IMR-90 (cell line): ENCODE measurements at regions not wholly inside any gene's neighbourhood (a gene's known extent, or its start where the extent isn't known, plus 50 kb on each side); places are given as distances from the start of the nearest gene placed in this dataset.

ENCODE experiments used
- ATAC-seq: fragments of 200-7000 bp; cut with Tn5 transposase; 2 replicates; pipeline ENCODE4 v1.9.1; 2020; ENCODE audit warnings: low read depth, mild to moderate bottlenecking, moderate library complexity
- BruUV-seq: library from RNA; stranded (reverse); fragments of 400-500 nt; replicated peaks from 2 replicates; lab custom pipeline; 2021; lab: Mats Ljungman, UMichigan
- CTCF ChIA-PET: fragments of 300-600 bp; formaldehyde crosslinking; extraction: SDS; loops from one replicate; lab custom pipeline; 2021; ENCODE audit warnings: antibody characterized with exemption; lab: Yijun Ruan, JAX
- POLR2A ChIA-PET: fragments of 300-600 bp; sonication (Branson Sonifier 250); formaldehyde crosslinking; loops from one replicate; lab custom pipeline; 2022; ENCODE audit warnings: antibody characterized with exemption; ENCODE audit not compliant: unreplicated experiment; lab: Charles Lee
- DNase-seq: peaks from one replicate; pipeline ENCODE4 v3.0.0; 2013
- H2AFZ ChIP-seq: replicated peaks from 2 replicates; pipeline ENCODE3; 2013; ENCODE audit warnings: low read length, mild to moderate bottlenecking; ENCODE audit not compliant: poor library complexity
- H2AK5ac ChIP-seq: 2 replicates; pipeline ENCODE4 v1.6.1; 2013; ENCODE audit warnings: low read depth, low read length, inconsistent platforms
- H2AK9ac ChIP-seq: replicated peaks from 2 replicates; pipeline ENCODE3; 2013; ENCODE audit warnings: mild to moderate bottlenecking, low read depth, low read length, moderate library complexity; ENCODE audit not compliant: poor library complexity
- H2BK120ac ChIP-seq: 2 replicates; pipeline ENCODE4 v1.6.1; 2013; ENCODE audit warnings: low read depth, low read length, inconsistent platforms
- H2BK15ac ChIP-seq: 3 replicates; pipeline ENCODE4 v1.6.1; 2013; ENCODE audit warnings: low read depth, low read length, inconsistent platforms
- H2BK20ac ChIP-seq: 2 replicates; pipeline ENCODE4 v1.6.1; 2013; ENCODE audit warnings: low read depth, mild to moderate bottlenecking, inconsistent platforms, low read length, moderate library complexity
- H2BK5ac ChIP-seq: 2 replicates; pipeline ENCODE4 v1.6.1; 2013; ENCODE audit warnings: mild to moderate bottlenecking, low read depth, low read length, inconsistent platforms; ENCODE audit not compliant: poor library complexity, severe bottlenecking
- H3K14ac ChIP-seq: replicated peaks from 2 replicates; pipeline ENCODE4 v1.6.1; 2013; ENCODE audit warnings: low read depth, low read length, inconsistent platforms
- H3K18ac ChIP-seq: 2 replicates; pipeline ENCODE4 v1.6.1; 2013; ENCODE audit warnings: low read depth, low read length, control low read depth
- H3K23ac ChIP-seq: 2 replicates; pipeline ENCODE4 v1.6.1; 2013; ENCODE audit warnings: low read depth, low read length, inconsistent platforms
- H3K27ac ChIP-seq: 2 replicates; pipeline ENCODE4 v1.5.1; 2013; ENCODE audit warnings: mild to moderate bottlenecking, control low read depth, low read length; ENCODE audit not compliant: insufficient read depth
- H3K27me3 ChIP-seq: 2 replicates; pipeline ENCODE4 v1.6.1; 2013; ENCODE audit warnings: low read length; ENCODE audit not compliant: control insufficient read depth, insufficient read depth
- H3K36me3 ChIP-seq: 2 replicates; pipeline ENCODE4 v1.6.1; 2013; ENCODE audit warnings: low read length, mixed read lengths; ENCODE audit not compliant: control insufficient read depth, insufficient read depth
- H3K4ac ChIP-seq: 2 replicates; pipeline ENCODE4 v1.6.1; 2013; ENCODE audit warnings: low read depth, low read length, inconsistent platforms
- H3K4me1 ChIP-seq: 2 replicates; pipeline ENCODE4 v1.6.1; 2013; ENCODE audit warnings: low read length, mixed read lengths; ENCODE audit not compliant: control insufficient read depth, insufficient read depth
- H3K4me2 ChIP-seq: 2 replicates; pipeline ENCODE4 v1.6.1; 2013; ENCODE audit warnings: low read depth, mild to moderate bottlenecking, control low read depth, low read length, moderate library complexity
- H3K4me3 ChIP-seq: 2 replicates; pipeline ENCODE4 v1.5.1; 2013; ENCODE audit warnings: low read depth, mild to moderate bottlenecking, control low read depth, low read length, moderate library complexity; ENCODE audit not compliant: insufficient read depth
- H3K56ac ChIP-seq: 2 replicates; pipeline ENCODE4 v1.6.1; 2013; ENCODE audit warnings: low read length, inconsistent platforms; ENCODE audit not compliant: insufficient read depth; ENCODE audit errors: extremely low read depth
- H3K79me1 ChIP-seq, 2 experiments: 2 replicates each; pipeline ENCODE4 v1.6.1; 2013; ENCODE audit warnings: low read length in 2 of 2, inconsistent platforms in 1 of 2, low read depth in 1 of 2
- H3K9ac ChIP-seq: 2 replicates; pipeline ENCODE4 v1.6.1; 2013; ENCODE audit warnings: low read depth, low read length, control low read depth
- H3K9me1 ChIP-seq: 2 replicates; pipeline ENCODE4 v1.6.1; 2013; ENCODE audit warnings: low read length, inconsistent platforms; ENCODE audit not compliant: insufficient read depth
- H3K9me3 ChIP-seq: 2 replicates; pipeline ENCODE4 v1.6.1; 2013; ENCODE audit warnings: low read length; ENCODE audit not compliant: control insufficient read depth, insufficient read depth
- H4K20me1 ChIP-seq: 2 replicates; pipeline ENCODE4 v1.6.1; 2013; ENCODE audit warnings: low read length, inconsistent platforms; ENCODE audit not compliant: insufficient read depth
- H4K5ac ChIP-seq: 2 replicates; pipeline ENCODE4 v1.6.1; 2013; ENCODE audit warnings: mild to moderate bottlenecking, low read depth, low read length, control low read depth
- H4K8ac ChIP-seq, 2 experiments: 2 replicates each; pipeline ENCODE4 v1.6.1; 2013; ENCODE audit warnings: low read depth in 2 of 2, low read length in 2 of 2, control low read depth in 1 of 2, inconsistent platforms in 1 of 2
- H4K91ac ChIP-seq: 2 replicates; pipeline ENCODE4 v1.6.1; 2013; ENCODE audit warnings: low read depth, low read length, inconsistent platforms; ENCODE audit not compliant: insufficient read depth
- BHLHE40 ChIP-seq: fragments of 150-350 bp; IDR thresholded peaks from 2 replicates; pipeline ENCODE4 v1.6.1; 2016; ENCODE audit warnings: mild to moderate bottlenecking, low read depth, low read length
- CEBPB ChIP-seq: IDR thresholded peaks from 2 replicates; pipeline ENCODE4 v1.6.1; 2012; ENCODE audit warnings: low read depth, low read length, improper control_type of control experiment
- CHD1 ChIP-seq: IDR thresholded peaks from 2 replicates; pipeline ENCODE4 v1.6.1; 2012; ENCODE audit warnings: low read depth, low read length, improper control_type of control experiment
- FOS ChIP-seq: fragments of 150-350 bp; IDR thresholded peaks from 2 replicates; pipeline ENCODE4 v1.6.1; 2016; ENCODE audit warnings: low read depth, low read length
- MAZ ChIP-seq: IDR thresholded peaks from 2 replicates; pipeline ENCODE4 v1.6.1; 2012; ENCODE audit warnings: low read depth, mild to moderate bottlenecking, low read length, improper control_type of control experiment, moderate library complexity, borderline replicate concordance
- MXI1 ChIP-seq: IDR thresholded peaks from 2 replicates; pipeline ENCODE4 v1.6.1; 2012; ENCODE audit warnings: low read depth, mild to moderate bottlenecking, low read length, moderate library complexity, borderline replicate concordance
- NFE2L2 ChIP-seq: fragments of 150-350 bp; IDR thresholded peaks from 2 replicates; pipeline ENCODE4 v1.6.1; 2016; ENCODE audit warnings: low read depth, mild to moderate bottlenecking, low read length
- POLR2A ChIP-seq: IDR thresholded peaks from 2 replicates; pipeline ENCODE4 v1.6.1; 2012; ENCODE audit warnings: mild to moderate bottlenecking, low read depth, low read length
- RCOR1 ChIP-seq: IDR thresholded peaks from 2 replicates; pipeline ENCODE4 v1.6.1; 2012; ENCODE audit warnings: mild to moderate bottlenecking, low read length, improper control_type of control experiment; ENCODE audit not compliant: insufficient replicate concordance
- RFX5 ChIP-seq: IDR thresholded peaks from 2 replicates; pipeline ENCODE4 v1.8.0; 2012; ENCODE audit warnings: low read depth, mild to moderate bottlenecking, low read length, moderate library complexity
- SMC3 ChIP-seq: fragments of 150-350 bp; IDR thresholded peaks from 2 replicates; pipeline ENCODE4 v1.6.1; 2016; ENCODE audit warnings: low read depth, mild to moderate bottlenecking, antibody characterized with exemption, low read length, moderate library complexity
- WGBS, 2 experiments: methylation state at CpG; one replicate each; pipeline versions ENCODE4 v1.1.5 to v1.1.7; 2013; ENCODE audit warnings: missing lambda C conversion rate in 2 of 2; ENCODE audit not compliant: insufficient read length in 1 of 2; ENCODE audit errors: extremely low coverage in 2 of 2; 5-methylcytosine and 5-hydroxymethylcytosine counted together
- dilution Hi-C: fragments of 300-500 bp; cut with HindIII; formaldehyde crosslinking; loops from one replicate; pipeline ENCODE4 v1.14.3; 2018; ENCODE audit warnings: low sequenced_read_pairs; ENCODE audit not compliant: unreplicated experiment
- in situ Hi-C: fragments of 300-500 bp; cut with MboI; formaldehyde crosslinking; loops from 3 replicates; pipeline ENCODE4 v1.14.3; 2019; ENCODE audit warnings: low sequenced_read_pairs, inconsistent platforms, mixed read lengths
- intact Hi-C: fragments of 100-400 bp; cut with micrococcal nuclease; formaldehyde crosslinking; loops from 2 replicates; pipeline ENCODE4 v1.10.0; 2022
- TF ChIP-seq, protein P1 (sequence below): fragments of 150-350 bp; IDR thresholded peaks from 2 replicates; pipeline ENCODE4 v1.6.1; 2017; ENCODE audit warnings: mild to moderate bottlenecking, antibody characterized with exemption, low read length, low read depth
- TF ChIP-seq, protein P2 (sequence below): conservative IDR thresholded peaks from 2 replicates; pipeline ENCODE4 v1.5.1; 2012; ENCODE audit warnings: mild to moderate bottlenecking, low read depth, low read length, improper control_type of control experiment

DNA sequence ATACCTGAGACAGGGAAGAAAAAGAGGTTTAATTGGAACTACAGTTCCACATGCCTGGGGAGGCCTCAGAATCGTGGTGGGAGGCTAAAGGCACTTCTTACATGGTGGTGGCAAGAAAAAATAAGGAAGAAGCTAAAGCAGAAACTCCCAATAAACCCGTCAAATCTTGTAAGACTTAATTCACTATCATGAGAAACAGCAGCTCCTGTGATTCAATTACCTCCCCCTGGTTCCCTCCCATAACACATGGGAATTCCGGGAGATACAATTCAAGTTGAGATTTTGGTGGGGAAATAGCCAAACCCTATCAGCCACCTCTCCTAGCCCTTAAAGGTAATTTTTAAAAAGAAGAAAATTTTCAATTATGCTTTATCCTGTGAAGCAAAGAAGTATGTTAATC is 728.8 kb downstream of the RNF144A start:
- no TSS peak for BruUV-seq
- H2BK15ac ChIP-seq = no peak overlapping the region
- CTCF ChIA-PET = no interaction called here
- no peak overlapping the region for H3K4me2 ChIP-seq
- no peaks in the 10 kb centered on the region for H3K4me1 ChIP-seq
- in situ Hi-C loops = no loop called here
- ATAC-seq = no peak
- no peak overlapping the region for H3K23ac ChIP-seq
- TF ChIP-seq CEBPB (no peak), BHLHE40 (no peak), NFE2L2 (no peak), CHD1 (no peak), RFX5 (no peak), RCOR1 (no peak), SMC3 (no peak), FOS (no peak), MXI1 (no peak), MAZ (no peak), POLR2A (no peak)
- TF ChIP-seq, protein P1, sequence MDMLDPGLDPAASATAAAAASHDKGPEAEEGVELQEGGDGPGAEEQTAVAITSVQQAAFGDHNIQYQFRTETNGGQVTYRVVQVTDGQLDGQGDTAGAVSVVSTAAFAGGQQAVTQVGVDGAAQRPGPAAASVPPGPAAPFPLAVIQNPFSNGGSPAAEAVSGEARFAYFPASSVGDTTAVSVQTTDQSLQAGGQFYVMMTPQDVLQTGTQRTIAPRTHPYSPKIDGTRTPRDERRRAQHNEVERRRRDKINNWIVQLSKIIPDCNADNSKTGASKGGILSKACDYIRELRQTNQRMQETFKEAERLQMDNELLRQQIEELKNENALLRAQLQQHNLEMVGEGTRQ = no peak
- TF ChIP-seq, protein P2, sequence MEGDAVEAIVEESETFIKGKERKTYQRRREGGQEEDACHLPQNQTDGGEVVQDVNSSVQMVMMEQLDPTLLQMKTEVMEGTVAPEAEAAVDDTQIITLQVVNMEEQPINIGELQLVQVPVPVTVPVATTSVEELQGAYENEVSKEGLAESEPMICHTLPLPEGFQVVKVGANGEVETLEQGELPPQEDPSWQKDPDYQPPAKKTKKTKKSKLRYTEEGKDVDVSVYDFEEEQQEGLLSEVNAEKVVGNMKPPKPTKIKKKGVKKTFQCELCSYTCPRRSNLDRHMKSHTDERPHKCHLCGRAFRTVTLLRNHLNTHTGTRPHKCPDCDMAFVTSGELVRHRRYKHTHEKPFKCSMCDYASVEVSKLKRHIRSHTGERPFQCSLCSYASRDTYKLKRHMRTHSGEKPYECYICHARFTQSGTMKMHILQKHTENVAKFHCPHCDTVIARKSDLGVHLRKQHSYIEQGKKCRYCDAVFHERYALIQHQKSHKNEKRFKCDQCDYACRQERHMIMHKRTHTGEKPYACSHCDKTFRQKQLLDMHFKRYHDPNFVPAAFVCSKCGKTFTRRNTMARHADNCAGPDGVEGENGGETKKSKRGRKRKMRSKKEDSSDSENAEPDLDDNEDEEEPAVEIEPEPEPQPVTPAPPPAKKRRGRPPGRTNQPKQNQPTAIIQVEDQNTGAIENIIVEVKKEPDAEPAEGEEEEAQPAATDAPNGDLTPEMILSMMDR = no peak
- no peaks in the 10 kb centered on the region for H3K27me3 ChIP-seq
- H2BK5ac ChIP-seq = no peak overlapping the region
- no peak overlapping the region for H4K91ac ChIP-seq
- no peaks in the 10 kb centered on the region; the same call in 1 of the 2 replicates for H3K9me3 ChIP-seq
- H3K4me3 ChIP-seq = no peak overlapping the region
- no peaks in the 10 kb centered on the region for H4K20me1 ChIP-seq
- no peak overlapping the region for H3K56ac ChIP-seq
- H3K18ac ChIP-seq = no peak overlapping the region
- no peak overlapping the region for H4K8ac ChIP-seq
- H3K27ac ChIP-seq = no peak overlapping the region
- no peak overlapping the region for H3K9ac ChIP-seq
- POLR2A ChIA-PET = no interaction called here
- no peak overlapping the region for H2BK20ac ChIP-seq
- H2AK5ac ChIP-seq = no peak overlapping the region
- dilution Hi-C loops = no loop called here
- H2AK9ac ChIP-seq = no peak overlapping the region
- H3K79me1 ChIP-seq = no peaks in the 10 kb centered on the region
- no peak overlapping the region for H4K5ac ChIP-seq
- no peaks in the 10 kb centered on the region for H3K9me1 ChIP-seq
- intact Hi-C loops = no loop called here
- no peak for DNase-seq
- no peak overlapping the region for H2AFZ ChIP-seq
- H3K36me3 ChIP-seq = no peaks in the 10 kb centered on the region
- WGBS, 2 experiments = no CpG with 5 or more reads among the region's 3 CpGs
- no peak overlapping the region for H3K4ac ChIP-seq
- no peak overlapping the region for H3K14ac ChIP-seq
- H2BK120ac ChIP-seq = no peak overlapping the region
